ENCODE measurements at regions not wholly inside any gene's neighbourhood (a gene's known extent, or its start where the extent isn't known, plus 50 kb on each side); places are given as distances from the start of the nearest gene placed in this dataset.

DNA sequence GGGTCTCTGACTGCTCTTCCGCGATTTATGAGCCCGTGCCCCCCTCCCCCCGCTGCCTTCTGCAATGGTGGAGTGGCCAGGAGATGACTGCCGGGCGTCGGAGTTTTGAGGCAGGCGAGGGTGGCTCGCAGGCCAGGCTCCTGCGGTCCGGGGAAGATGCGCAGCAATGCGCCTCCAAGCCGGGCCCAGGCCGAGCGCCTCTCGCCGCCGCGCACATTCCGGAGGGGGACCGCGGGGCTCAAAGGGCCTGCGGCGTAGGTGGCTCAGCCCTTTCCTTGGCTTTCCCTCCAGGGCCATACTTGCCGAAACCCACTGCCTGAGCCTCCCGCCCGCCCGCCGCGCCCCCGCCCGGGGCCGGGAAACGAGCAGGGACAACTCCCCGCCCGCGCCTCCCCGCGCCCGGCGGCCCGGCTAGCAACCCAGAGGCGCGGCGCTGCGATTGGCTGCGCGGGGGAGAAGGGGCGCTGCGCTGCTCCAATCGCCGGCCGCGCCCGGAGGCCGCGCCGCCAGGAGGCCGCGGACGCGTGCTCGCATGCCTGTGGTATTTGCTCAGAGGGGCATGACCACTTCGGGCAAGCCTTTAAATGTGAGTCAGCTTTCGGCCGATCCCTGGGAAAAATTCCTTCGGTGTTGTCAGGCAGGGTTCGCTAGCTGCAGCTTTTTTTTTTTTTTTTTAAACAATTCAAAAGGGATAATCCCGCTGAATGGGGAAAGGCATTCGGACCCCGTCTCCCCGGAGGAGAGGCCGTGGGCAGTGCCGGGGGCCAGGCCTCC is 157.9 kb upstream of the PARP11 start:
- peak overlapping the region; percentile 55 for H3K9ac ChIP-seq (ENCODE audit: low read length)
- H3K4me3 ChIP-seq (ENCODE audit: low read length) = peak overlapping the region; percentile 66
- H3K27me3 ChIP-seq (ENCODE audit: insufficient read depth, low read depth, low read length) = no peaks in the 10 kb centered on the region
- no peaks in the 10 kb centered on the region for H3K9me3 ChIP-seq (ENCODE audit: low read length)
- TF ChIP-seq RAD21 (conservative IDR thresholded peaks at IDR 0.05) (no peak), TAF1 (IDR thresholded peaks at IDR 0.05; ENCODE audit: low read depth) (peak; percentile 55), SMC3 (conservative IDR thresholded peaks at IDR 0.05; ENCODE audit: poor library complexity) (no peak), EP300 (conservative IDR thresholded peaks at IDR 0.05; ENCODE audit: poor library complexity, severe bottlenecking) (peak; percentile 57), POLR2AphosphoS5 (IDR thresholded peaks at IDR 0.05) (no peak), MXI1 (conservative IDR thresholded peaks at IDR 0.05; ENCODE audit: poor library complexity, severe bottlenecking) (peak; percentile 56)
- TF ChIP-seq, protein P1, sequence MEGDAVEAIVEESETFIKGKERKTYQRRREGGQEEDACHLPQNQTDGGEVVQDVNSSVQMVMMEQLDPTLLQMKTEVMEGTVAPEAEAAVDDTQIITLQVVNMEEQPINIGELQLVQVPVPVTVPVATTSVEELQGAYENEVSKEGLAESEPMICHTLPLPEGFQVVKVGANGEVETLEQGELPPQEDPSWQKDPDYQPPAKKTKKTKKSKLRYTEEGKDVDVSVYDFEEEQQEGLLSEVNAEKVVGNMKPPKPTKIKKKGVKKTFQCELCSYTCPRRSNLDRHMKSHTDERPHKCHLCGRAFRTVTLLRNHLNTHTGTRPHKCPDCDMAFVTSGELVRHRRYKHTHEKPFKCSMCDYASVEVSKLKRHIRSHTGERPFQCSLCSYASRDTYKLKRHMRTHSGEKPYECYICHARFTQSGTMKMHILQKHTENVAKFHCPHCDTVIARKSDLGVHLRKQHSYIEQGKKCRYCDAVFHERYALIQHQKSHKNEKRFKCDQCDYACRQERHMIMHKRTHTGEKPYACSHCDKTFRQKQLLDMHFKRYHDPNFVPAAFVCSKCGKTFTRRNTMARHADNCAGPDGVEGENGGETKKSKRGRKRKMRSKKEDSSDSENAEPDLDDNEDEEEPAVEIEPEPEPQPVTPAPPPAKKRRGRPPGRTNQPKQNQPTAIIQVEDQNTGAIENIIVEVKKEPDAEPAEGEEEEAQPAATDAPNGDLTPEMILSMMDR (IDR thresholded peaks at IDR 0.05; ENCODE audit: poor library complexity, severe bottlenecking) = peak; percentile 43
- no peaks in the 10 kb centered on the region for H4K20me1 ChIP-seq (ENCODE audit: insufficient read depth)
- no peaks in the 10 kb centered on the region for H3F3A ChIP-seq (ENCODE audit: insufficient read depth, low read length, poor library complexity, severe bottlenecking)
- no peaks in the 10 kb centered on the region for H3K79me2 ChIP-seq (replicated peaks; ENCODE audit: insufficient read depth, low read length)
- H3K27ac ChIP-seq (ENCODE audit: low read length) = no peak overlapping the region
- no peaks in the 10 kb centered on the region for H3K9me2 ChIP-seq (ENCODE audit: insufficient read depth, low read length)
- H3K4me2 ChIP-seq (ENCODE audit: low read length) = peak overlapping the region; percentile 35
- H2AFZ ChIP-seq (ENCODE audit: low read depth, low read length) = peak overlapping the region; percentile 33
- H3K36me3 ChIP-seq (ENCODE audit: insufficient read depth, low read length) = no peaks in the 10 kb centered on the region

DNA sequence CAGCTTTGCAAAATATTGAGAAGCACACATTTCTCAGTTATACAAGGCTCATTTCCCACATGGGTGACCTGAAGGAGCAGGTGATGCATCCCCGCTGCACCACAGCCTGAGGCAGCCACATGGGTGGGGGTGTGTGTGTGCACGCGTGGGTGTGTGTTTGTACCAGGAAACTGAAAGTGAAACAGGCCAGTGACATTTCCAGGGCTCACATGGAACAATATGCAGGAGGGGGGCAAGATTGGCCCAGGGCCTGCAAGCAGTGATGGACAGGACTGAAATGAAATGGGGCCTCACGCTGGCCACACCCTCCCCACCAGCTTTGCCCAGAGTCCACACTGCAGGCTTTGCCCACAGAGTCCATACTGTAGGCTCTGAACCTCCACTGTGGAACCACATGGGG is 154.2 kb upstream of the PARP11 start:
- H3K79me2 ChIP-seq (replicated peaks; ENCODE audit: insufficient read depth, low read length) = no peaks in the 10 kb centered on the region
- H3K4me3 ChIP-seq (ENCODE audit: low read length) = no peak overlapping the region
- no peaks in the 10 kb centered on the region for H3K9me2 ChIP-seq (ENCODE audit: insufficient read depth, low read length)
- H3K27ac ChIP-seq (ENCODE audit: low read length) = no peak overlapping the region
- H3F3A ChIP-seq (ENCODE audit: insufficient read depth, low read length, poor library complexity, severe bottlenecking) = no peaks in the 10 kb centered on the region
- no peaks in the 10 kb centered on the region for H4K20me1 ChIP-seq (ENCODE audit: insufficient read depth)
- H3K36me3 ChIP-seq (ENCODE audit: insufficient read depth, low read length) = no peaks in the 10 kb centered on the region
- no peaks in the 10 kb centered on the region for H3K27me3 ChIP-seq (ENCODE audit: insufficient read depth, low read depth, low read length)
- no peak overlapping the region for H3K9ac ChIP-seq (ENCODE audit: low read length)
- TF ChIP-seq POLR2AphosphoS5 (IDR thresholded peaks at IDR 0.05) (no peak), MXI1 (conservative IDR thresholded peaks at IDR 0.05; ENCODE audit: poor library complexity, severe bottlenecking) (no peak), TAF1 (IDR thresholded peaks at IDR 0.05; ENCODE audit: low read depth) (no peak), RAD21 (conservative IDR thresholded peaks at IDR 0.05) (no peak), EP300 (conservative IDR thresholded peaks at IDR 0.05; ENCODE audit: poor library complexity, severe bottlenecking) (no peak), SMC3 (conservative IDR thresholded peaks at IDR 0.05; ENCODE audit: poor library complexity) (no peak), EZH2 (IDR thresholded peaks at IDR 0.05; ENCODE audit: borderline replicate concordance, insufficient read depth, low read length, poor library complexity, severe bottlenecking) (no peak)
- TF ChIP-seq, protein P1 (IDR thresholded peaks at IDR 0.05; ENCODE audit: poor library complexity, severe bottlenecking) = no peak
- no peak overlapping the region for H3K4me2 ChIP-seq (ENCODE audit: low read length)
- H3K9me3 ChIP-seq (ENCODE audit: low read length) = no peaks in the 10 kb centered on the region
- no peak overlapping the region for H2AFZ ChIP-seq (ENCODE audit: low read depth, low read length)
